Anterior cingulate cortex (tissue), 58 donors: ENCODE measurements at regions not wholly inside any gene's neighbourhood (a gene's known extent, or its start where the extent isn't known, plus 50 kb on each side); places are given as distances from the start of the nearest gene placed in this dataset.

Source experiments
- DNase-seq, 58 donors: peaks; one replicate each; lab custom pipeline; 2025; lab: John Stamatoyannopoulos, UW

DNA sequence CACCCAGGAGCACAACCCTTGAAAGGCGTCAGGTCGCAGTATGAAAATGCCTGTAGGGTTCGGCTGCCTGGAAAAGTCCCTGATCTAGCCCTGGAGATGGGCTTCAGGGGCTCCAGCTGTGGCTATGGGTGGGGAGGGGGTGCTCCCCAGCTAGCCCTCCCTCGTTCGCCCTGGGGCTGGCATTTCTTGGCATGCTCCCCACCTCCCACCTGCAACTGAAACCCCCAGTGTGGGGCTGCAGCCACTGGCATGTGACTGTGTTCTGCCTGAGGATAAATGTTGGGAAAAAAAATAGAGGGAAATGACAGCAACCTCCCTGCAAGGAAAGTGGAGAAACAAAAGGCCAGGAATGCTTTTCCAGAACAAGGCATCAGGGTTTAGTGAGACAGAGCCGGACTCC, 109.2 kb downstream of the COPS8 start:
- DNase-seq = no peak

GRCh38 chr2:237195396-237196120, 109.9 kb downstream of the COPS8 start:
- no peak for DNase-seq

GRCh38 chr2:237196409-237196808, 110.7 kb downstream of the COPS8 start:
- DNase-seq = no peak

DNA sequence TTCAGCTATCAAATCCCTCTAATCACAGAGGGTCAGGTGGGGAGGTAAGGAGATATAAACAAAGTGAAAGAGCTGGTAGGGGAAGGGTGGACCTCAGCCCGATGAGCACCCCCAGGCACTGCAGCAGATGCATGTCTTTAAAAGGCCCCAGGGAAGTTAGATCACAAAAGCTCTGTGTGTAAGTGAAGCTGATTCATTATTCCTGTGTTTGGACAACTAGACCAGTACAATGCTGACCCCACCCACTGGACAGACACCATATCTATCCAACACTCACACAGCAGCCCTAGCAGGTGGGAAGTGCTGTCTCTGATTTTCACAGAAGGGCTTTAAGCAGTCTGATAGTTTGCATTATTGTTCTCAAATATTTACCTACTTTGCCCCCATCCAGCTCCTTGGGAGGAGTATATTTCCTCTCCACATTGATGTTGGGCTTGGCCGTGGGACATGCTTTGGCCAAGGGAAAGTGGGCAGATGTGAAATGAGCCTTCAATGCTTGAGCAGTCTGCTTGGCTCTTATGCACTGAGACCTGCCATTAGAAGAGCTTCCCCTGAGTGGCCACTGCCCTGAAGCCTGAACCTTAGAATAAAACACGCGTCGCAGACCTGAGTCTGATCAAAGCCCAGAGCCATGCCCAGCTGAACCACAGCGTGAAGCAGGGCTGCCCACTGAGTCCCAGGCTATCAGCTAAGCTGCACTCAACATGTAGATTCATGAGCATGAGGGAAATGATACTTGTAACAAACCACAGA, 111.4 kb downstream of the COPS8 start:
- no peak for DNase-seq

DNA sequence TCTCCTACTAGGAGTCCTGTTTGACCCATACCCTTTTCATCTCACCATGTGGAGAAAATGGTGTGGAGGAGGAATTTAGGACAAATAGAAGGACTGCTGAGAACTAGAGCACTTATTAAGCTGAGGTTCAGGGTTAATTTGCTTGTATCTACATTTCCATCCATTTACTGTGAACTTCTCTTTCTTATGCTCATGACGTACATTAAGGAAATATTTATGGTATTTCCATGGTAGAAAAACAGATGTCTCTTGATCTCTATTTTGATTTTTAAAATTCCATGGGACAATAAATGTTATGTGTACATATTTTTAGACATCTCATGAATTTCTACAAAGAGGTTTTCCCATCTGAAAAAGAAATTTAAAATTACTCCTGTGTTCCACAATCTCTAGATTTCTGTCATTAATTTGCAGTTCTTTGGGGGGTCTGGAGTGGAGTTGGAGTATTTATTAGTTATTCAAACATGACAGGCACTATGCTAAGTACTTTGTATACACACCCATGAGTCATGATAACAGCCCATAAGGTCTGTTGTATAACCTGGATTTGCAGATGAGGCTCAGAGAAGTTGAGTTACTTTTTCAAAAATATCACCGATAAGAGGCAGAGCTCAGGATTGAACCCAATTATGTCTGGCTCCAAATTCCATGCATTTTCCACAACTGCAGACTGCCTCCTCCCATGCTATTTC, 112.6 kb downstream of the COPS8 start:
- no peak for DNase-seq

- DNase-seq = no peak
Observed at GRCh38 chr2:237199082-237199481, 113.4 kb downstream of the COPS8 start.

- DNase-seq = peak in 1 of 58 donors; percentile 8
Observed at GRCh38 chr2:237199577-237199976, 113.9 kb downstream of the COPS8 start.

GRCh38 chr2:237200462-237200861, 114.8 kb downstream of the COPS8 start:
- no peak for DNase-seq

DNA sequence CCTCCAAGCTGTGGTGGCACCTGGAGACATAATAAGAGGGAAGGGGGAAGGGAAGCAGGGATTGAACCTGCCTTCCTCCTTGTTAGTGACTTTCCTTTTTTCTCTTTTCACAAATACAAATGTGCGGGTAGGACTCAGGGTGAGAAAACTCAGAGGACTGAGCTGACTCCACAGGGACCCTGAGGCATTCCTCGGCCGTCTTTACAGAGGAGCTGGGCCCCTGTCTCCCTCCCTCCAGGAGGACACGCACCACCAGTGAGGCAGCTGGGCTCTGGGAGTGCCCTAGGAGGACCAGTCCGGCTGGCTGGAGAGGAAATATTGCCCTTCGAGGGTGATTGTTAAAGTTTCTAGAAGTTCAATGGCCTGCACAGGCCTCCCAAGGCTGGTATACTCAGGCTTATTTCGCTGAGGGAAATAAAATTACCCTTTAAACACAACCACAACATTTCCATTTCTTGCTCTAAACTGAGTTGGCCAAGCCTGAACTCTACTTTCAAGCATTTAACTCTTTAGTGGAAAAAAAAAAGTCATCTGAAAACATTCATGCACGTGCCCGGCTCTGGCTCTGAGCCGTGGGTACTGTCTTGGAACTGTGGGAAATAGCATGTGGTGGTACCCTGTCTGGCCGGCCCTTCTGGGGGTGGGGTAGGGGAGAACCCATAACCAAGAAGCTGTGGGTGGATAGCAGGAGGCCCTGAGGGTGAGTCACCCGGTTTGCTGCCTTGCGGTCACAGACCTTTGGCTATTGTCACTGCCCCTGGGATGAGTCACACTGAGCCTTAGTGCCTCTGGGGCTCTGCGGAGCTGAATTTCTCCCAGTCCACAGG, 116.0 kb downstream of the COPS8 start:
- no peak for DNase-seq

DNA sequence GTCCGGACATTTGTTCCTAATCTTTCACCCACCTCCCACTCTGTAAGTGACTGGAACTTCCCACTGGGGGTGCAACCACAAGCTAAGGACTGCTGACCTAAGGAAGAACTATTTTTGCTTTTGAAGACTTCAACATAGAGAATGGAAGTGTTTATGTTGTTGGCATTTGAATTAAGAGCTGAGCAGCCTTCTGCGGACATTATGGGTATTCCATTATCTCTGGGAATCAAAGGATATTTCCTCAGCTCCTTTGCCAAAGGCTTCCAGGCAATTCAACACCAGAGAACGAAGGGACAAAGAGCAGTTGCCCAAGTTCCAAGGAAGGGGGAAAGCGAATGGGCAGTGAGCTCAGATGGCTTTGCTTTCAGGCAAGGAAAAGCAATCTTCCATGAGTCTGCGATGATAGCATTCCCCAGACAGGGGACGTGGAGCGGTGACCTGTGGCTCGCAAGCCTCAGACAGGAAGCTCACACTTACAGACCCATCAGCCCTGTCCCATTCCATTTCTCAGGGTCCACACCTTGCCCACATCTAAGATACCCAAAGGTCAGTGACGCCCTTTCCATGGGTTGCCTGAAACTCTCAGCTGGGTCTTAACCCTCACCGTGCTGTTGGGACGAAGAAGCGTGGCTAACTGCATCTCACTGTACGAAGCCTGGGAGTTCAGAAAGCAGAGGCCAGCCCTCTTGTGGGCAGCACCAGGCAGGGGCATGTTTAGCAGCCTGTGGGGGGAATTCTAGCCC, 116.8 kb downstream of the COPS8 start:
- DNase-seq = no peak

GRCh38 chr2:237205043-237205541, 119.4 kb downstream of the COPS8 start:
- no peak for DNase-seq

DNA sequence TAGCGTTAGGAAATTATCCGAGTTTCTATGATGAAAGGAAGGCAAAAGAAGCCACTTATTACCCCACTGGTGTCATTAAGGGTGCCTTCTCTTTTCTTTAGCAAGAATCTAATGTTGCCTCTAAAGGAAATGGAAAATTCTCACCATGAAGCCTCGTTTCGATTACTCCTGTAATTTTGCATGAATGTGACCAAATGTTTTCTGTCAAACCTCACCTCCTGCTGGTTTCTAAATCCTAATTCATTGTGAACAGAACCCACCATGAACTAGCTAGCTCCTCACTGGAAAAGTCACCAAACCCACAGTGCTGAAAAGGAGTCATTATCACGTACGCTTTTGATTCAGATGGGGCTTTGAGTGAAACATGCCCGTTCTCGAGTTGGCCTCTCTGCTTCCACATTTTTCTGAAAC, 119.9 kb downstream of the COPS8 start:
- DNase-seq = no peak

DNA sequence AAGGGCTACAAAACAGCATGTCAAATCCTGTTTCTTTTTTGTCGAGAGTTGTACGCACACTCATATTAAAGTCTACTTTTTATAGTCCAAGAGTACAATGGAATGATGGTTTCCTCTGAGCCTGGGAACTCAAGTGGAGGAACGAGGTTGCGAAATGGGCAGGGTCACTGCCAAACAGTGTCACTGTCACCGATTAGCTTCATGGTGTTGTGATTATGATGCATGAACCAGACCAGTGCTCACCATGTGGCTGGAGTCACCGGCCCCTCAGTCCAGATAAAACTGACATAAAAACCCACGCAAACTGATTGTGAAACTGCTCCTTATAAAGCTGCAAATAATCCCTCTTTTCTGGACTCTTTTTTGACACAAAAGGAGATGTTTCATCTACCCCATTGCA, 122.0 kb downstream of the COPS8 start:
- no peak for DNase-seq

GRCh38 chr2:237208373-237209260, 122.9 kb downstream of the COPS8 start:
- DNase-seq = no peak

GRCh38 chr2:237209885-237210284, 124.2 kb downstream of the COPS8 start:
- DNase-seq = no peak

DNA sequence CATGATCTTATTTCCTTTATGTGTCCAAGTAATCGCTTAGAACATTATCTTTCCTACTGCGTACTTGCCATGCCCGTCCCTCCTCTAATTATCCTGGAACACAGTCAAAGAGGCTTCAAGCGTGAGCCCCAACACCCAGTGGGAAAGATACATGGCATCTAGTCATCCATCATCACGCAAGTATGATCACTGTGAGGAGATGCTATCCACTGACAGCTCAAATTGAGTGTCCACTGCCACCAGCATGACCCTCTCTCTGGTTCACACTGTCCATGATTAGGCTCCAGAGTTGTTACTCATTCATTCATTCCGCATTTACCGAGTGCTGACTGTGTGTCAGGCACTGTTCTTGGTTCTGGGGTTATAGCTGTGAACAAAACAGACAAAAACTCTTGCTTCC, 124.6 kb downstream of the COPS8 start:
- DNase-seq = no peak

GRCh38 chr2:237210763-237211162, 125.1 kb downstream of the COPS8 start:
- no peak for DNase-seq
